ENCODE measurements at regions not wholly inside any gene's neighbourhood (a gene's known extent, or its start where the extent isn't known, plus 50 kb on each side); places are given as distances from the start of the nearest gene placed in this dataset.
A peak's percentile ranks its signal among the peaks of the same experiment; 100 is the strongest.

DNA sequence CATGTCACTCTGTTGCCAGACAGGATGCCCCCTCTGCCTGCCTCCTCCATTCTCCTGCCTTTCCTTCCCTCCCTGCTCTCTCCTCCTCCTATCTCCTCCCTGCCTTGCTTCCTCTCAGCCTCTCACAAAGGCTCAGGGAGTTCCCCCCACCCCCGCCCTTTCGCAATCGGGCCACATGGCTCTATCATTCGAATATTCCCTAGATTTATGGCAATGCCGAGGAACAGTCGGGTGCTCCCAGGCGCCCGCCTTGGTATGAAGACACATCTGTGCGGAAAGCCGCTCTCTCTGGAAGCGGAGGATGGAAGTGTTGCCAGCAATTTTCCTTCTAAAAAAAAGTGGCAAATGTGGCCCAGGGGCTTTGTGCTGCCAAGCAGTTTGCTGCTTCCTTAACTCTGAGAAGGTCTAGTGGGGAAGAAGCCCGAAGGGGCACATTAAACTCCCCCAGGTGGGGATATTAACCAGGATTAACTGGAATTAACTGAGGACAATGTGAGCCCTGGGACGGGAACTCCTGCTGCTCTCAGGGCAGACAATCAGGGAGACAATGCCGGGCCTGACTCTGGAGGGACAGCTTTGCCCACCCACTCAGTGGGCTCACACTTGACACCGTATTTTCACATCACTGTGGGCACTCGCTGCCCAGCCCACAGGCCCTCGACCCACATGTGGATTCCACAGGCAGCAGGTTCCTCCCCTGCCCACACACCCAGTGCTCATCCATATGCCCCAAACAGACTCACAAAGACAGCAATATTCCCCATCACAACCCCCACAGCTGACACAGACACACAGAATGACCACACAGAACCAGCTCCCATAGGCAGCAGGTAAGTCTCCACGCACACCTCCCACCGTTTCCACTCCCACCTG lies 88.4 kb upstream of the SMNDC1 start:
- Histone ChIP-seq H3K27me3 (replicated peaks; ENCODE audit: control insufficient read depth, insufficient read depth, low read length) (no peaks in the 10 kb centered on the region), H3K36me3 (ENCODE audit: control insufficient read depth, insufficient read depth, low read length) (no peaks in the 10 kb centered on the region; the same call in 1 of the 2 replicates), H3K9me3 (no peaks in the 10 kb centered on the region), H3K4me1 (peaks cover 62% of the 10 kb centered on the region), H3K4me3 (ENCODE audit: low read depth, low read length) (no peak overlapping the region)
- intact Hi-C loops (cut with micrococcal nuclease; ENCODE audit: unreplicated experiment): no loop called here
- POLR2A ChIA-PET: no interaction called here
- H3K27ac Mint-ChIP-seq (ENCODE audit: unreplicated experiment): peak overlapping the region; percentile 45
- no peak for DNase-seq
- peaks cover 5% of the 10 kb centered on the region for H3K36me3 Mint-ChIP-seq (ENCODE audit: insufficient read depth, unreplicated experiment)
- TF ChIP-seq, protein P1, sequence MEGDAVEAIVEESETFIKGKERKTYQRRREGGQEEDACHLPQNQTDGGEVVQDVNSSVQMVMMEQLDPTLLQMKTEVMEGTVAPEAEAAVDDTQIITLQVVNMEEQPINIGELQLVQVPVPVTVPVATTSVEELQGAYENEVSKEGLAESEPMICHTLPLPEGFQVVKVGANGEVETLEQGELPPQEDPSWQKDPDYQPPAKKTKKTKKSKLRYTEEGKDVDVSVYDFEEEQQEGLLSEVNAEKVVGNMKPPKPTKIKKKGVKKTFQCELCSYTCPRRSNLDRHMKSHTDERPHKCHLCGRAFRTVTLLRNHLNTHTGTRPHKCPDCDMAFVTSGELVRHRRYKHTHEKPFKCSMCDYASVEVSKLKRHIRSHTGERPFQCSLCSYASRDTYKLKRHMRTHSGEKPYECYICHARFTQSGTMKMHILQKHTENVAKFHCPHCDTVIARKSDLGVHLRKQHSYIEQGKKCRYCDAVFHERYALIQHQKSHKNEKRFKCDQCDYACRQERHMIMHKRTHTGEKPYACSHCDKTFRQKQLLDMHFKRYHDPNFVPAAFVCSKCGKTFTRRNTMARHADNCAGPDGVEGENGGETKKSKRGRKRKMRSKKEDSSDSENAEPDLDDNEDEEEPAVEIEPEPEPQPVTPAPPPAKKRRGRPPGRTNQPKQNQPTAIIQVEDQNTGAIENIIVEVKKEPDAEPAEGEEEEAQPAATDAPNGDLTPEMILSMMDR (IDR thresholded peaks at IDR 0.05; ENCODE audit: insufficient read depth in 1 of 2, low read depth in 1 of 2, low read length in 1 of 2, severe bottlenecking in 1 of 2, unreplicated experiment in 1 of 2): no peak
- CTCF ChIA-PET: no interaction called here
- no TSS peak for BruUV-seq (replicated peaks)
- no peak overlapping the region for H3K4me3 Mint-ChIP-seq (ENCODE audit: unreplicated experiment)
- H3K4me1 Mint-ChIP-seq (ENCODE audit: low read depth, unreplicated experiment): peaks cover 58% of the 10 kb centered on the region
- no peaks in the 10 kb centered on the region for H3K9me3 Mint-ChIP-seq (ENCODE audit: unreplicated experiment)
- H3K27me3 Mint-ChIP-seq (ENCODE audit: insufficient read depth, unreplicated experiment): no peaks in the 10 kb centered on the region

- H3K4me3 ChIP-seq (ENCODE audit: low read depth, low read length): no peak overlapping the region
- H3K4me1 ChIP-seq: peaks cover 62% of the 10 kb centered on the region
Observed at GRCh38 chr10:110393866-110394265, 89.1 kb upstream of the SMNDC1 start.

GRCh38 chr10:110394296-110394695 lies 89.6 kb upstream of the SMNDC1 start:
- Mint-ChIP-seq H3K4me1 (ENCODE audit: low read depth, unreplicated experiment) (peaks cover 56% of the 10 kb centered on the region), H3K9me3 (ENCODE audit: unreplicated experiment) (no peaks in the 10 kb centered on the region), H3K4me3 (ENCODE audit: unreplicated experiment) (no peak overlapping the region), H3K27me3 (ENCODE audit: insufficient read depth, unreplicated experiment) (no peaks in the 10 kb centered on the region), H3K27ac (ENCODE audit: unreplicated experiment) (peak overlapping the region; percentile 58), H3K36me3 (ENCODE audit: insufficient read depth, unreplicated experiment) (peaks cover 7% of the 10 kb centered on the region)
- no peaks in the 10 kb centered on the region for H3K27me3 ChIP-seq (replicated peaks; ENCODE audit: control insufficient read depth, insufficient read depth, low read length)
- BruUV-seq (replicated peaks): no TSS peak
- ChIA-PET POLR2A (no interaction called here), CTCF (no interaction called here)
- H3K4me3 ChIP-seq (ENCODE audit: low read depth, low read length): no peak overlapping the region
- H3K9me3 ChIP-seq: no peaks in the 10 kb centered on the region
- no peaks in the 10 kb centered on the region for H3K36me3 ChIP-seq (ENCODE audit: control insufficient read depth, insufficient read depth, low read length)
- no peak for DNase-seq
- intact Hi-C loops (cut with micrococcal nuclease; ENCODE audit: unreplicated experiment): no loop called here
- peaks cover 64% of the 10 kb centered on the region for H3K4me1 ChIP-seq
- TF ChIP-seq, protein P1 (IDR thresholded peaks at IDR 0.05; ENCODE audit: insufficient read depth in 1 of 2, low read depth in 1 of 2, low read length in 1 of 2, severe bottlenecking in 1 of 2, unreplicated experiment in 1 of 2): no peak

More at GRCh38 chr10:110393866-110394265, 89.1 kb upstream of the SMNDC1 start:
- H3K27me3 ChIP-seq (replicated peaks; ENCODE audit: control insufficient read depth, insufficient read depth, low read length): no peaks in the 10 kb centered on the region
- H3K27me3 Mint-ChIP-seq (ENCODE audit: insufficient read depth, unreplicated experiment): no peaks in the 10 kb centered on the region
- intact Hi-C loops (cut with micrococcal nuclease; ENCODE audit: unreplicated experiment): no loop called here
- H3K36me3 Mint-ChIP-seq (ENCODE audit: insufficient read depth, unreplicated experiment): peaks cover 7% of the 10 kb centered on the region
- no peaks in the 10 kb centered on the region for H3K9me3 ChIP-seq
- H3K4me1 Mint-ChIP-seq (ENCODE audit: low read depth, unreplicated experiment): peaks cover 55% of the 10 kb centered on the region
- H3K27ac Mint-ChIP-seq (ENCODE audit: unreplicated experiment): peak overlapping the region; percentile 45
- no peak overlapping the region for H3K4me3 Mint-ChIP-seq (ENCODE audit: unreplicated experiment)
- H3K9me3 Mint-ChIP-seq (ENCODE audit: unreplicated experiment): no peaks in the 10 kb centered on the region
- ChIA-PET CTCF (no interaction called here), POLR2A (no interaction called here)
- H3K36me3 ChIP-seq (ENCODE audit: control insufficient read depth, insufficient read depth, low read length): no peaks in the 10 kb centered on the region
- TF ChIP-seq, protein P1 (IDR thresholded peaks at IDR 0.05; ENCODE audit: insufficient read depth in 1 of 2, low read depth in 1 of 2, low read length in 1 of 2, severe bottlenecking in 1 of 2, unreplicated experiment in 1 of 2): no peak
- no TSS peak for BruUV-seq (replicated peaks)
- DNase-seq: no peak

Measured in Caco-2 (cell line).